GM12865 (cell line): ENCODE measurements at regions not wholly inside any gene's neighbourhood (a gene's known extent, or its start where the extent isn't known, plus 50 kb on each side); places are given as distances from the start of the nearest gene placed in this dataset.
"Not testable (repeated sequence)": the region's sequence is repeated elsewhere in the genome, so short reads cannot be mapped to it uniquely, and the experiment has no call there.

Experiments
- DNase-seq: peaks from one replicate; pipeline ENCODE4 v3.0.0; 2010; ENCODE audit warnings: low read depth
- H3K4me3 ChIP-seq: 2 replicates; pipeline ENCODE4 v1.5.1; 2011; ENCODE audit warnings: mild to moderate bottlenecking, low read depth, low read length, control low read depth
- CTCF ChIP-seq: IDR thresholded peaks from 2 replicates; pipeline ENCODE4 v1.5.1; 2011; ENCODE audit warnings: low read length, control low read depth, low read depth, inconsistent platforms; ENCODE audit not compliant: insufficient read depth; ENCODE audit errors: missing control alignments

- TF ChIP-seq CTCF, result no peak
- no peak for DNase-seq
- H3K4me3 ChIP-seq, result no peak overlapping the region
Observed at GRCh38 chrX:856566-857290, 226.1 kb downstream of the SHOX start.

- DNase-seq, result no peak
- no peak for TF ChIP-seq CTCF
- H3K4me3 ChIP-seq, result no peak overlapping the region
Observed at GRCh38 chrX:853304-853703, 222.7 kb downstream of the SHOX start.

- no peak for DNase-seq
- no peak overlapping the region for H3K4me3 ChIP-seq
- no peak for TF ChIP-seq CTCF
Observed at GRCh38 chrX:850471-850916, 219.9 kb downstream of the SHOX start.

- TF ChIP-seq CTCF, result no peak
- no peak for DNase-seq
- H3K4me3 ChIP-seq, result no peak overlapping the region
Observed at GRCh38 chrX:848386-848785, 217.8 kb downstream of the SHOX start.

DNA sequence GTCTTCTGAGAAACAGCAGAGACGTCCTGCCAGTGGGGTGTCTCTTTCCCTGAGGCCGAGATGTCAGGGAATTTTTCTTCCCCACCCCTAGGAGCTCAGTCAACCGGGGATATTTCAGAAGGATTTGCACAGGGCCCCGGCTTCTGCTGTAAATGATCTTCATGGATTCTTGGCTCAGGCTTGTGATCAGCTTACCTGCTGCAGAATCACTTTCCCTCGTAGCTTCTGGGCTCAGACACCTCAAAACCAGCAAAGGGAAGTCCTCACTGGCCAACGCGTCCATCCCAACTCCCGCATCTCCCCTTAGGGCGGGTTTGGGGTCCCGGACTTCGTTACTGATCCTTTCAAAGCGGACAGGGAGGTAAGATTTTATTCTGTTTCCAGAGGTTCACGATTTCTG lies 212.7 kb downstream of the SHOX start:
- no peak for TF ChIP-seq CTCF
- no peak for DNase-seq
- H3K4me3 ChIP-seq, result no peak overlapping the region

DNA sequence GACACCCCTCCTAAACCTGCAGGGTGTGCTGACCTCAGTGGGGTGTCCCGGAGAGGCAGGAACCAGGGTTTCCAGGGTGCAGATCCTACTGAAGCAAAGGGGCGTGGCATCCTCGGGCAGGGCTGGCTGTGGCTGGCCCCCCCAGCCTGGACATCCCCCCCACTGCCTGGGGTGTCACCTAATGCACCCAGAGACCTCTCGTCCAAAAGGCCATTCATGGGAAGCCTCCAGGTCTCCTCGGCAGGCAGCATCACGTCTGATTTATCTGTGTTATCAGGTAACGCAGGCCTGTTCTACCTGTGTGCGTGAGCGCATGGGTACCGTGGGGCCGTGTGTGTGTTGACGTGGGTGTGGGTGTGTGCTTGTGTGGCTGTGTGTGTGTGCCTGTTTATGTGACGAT lies 210.0 kb downstream of the SHOX start:
- no peak for TF ChIP-seq CTCF
- no peak overlapping the region for H3K4me3 ChIP-seq
- DNase-seq, result no peak

GRCh38 chrX:838666-839065 lies 208.1 kb downstream of the SHOX start:
- DNase-seq, H3K4me3 ChIP-seq: not testable (repeated sequence)

DNA sequence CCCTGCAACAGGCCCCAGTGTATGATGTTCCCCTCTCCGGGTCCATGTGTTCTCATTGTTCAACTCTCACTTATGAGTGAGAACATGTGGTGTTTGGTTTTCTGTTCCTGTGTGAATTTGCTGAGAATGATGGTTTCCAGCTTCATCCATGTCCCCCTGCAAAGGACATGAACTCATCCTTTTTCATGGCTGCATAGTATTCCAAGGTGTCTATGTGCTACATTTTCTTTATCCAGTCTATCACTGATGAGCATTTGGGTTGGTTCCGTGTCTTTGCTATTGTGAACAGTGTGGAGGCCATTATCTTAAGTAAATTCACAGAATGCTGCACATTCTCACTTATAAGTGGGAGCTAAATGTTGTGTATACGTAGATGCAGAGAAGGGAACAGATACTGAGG lies 205.3 kb downstream of the SHOX start:
- not testable (repeated sequence) for H3K4me3 ChIP-seq, DNase-seq
